ENCODE measurements at regions not wholly inside any gene's neighbourhood (a gene's known extent, or its start where the extent isn't known, plus 50 kb on each side); places are given as distances from the start of the nearest gene placed in this dataset.
"Not testable (repeated sequence)": the region's sequence is repeated elsewhere in the genome, so short reads cannot be mapped to it uniquely, and the experiment has no call there.

GRCh38 chr1:102821707-102822106 is 286.6 kb downstream of the COL11A1 start:
- DNase-seq (ENCODE audit: low read depth in 4 of 4, low spot score in 2 of 4) = no peak

DNA sequence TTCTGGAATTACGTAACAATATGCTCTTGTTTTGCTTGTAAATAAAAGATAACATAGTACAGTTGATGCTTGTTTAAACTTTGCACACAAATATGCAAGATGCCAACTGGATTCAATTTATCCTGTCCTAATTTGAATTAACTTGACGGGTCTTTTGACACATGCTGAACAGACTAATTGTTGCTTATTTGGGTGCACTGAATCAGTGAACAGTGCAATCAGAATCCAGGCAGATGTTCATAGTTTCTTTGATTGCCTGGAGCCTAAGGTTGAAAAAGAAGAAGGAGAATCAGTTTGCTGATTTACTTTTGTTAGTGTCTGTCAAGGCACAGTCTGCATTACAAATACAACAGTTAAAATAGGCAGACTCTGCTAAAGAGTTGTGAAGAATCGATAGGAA is 307.9 kb downstream of the COL11A1 start:
- no peak for DNase-seq (ENCODE audit: low read depth in 4 of 4, low spot score in 2 of 4)

- DNase-seq (ENCODE audit: low read depth in 4 of 4, low spot score in 2 of 4) = no peak
Measured at GRCh38 chr1:102799496-102799895, 308.8 kb downstream of the COL11A1 start.

DNA sequence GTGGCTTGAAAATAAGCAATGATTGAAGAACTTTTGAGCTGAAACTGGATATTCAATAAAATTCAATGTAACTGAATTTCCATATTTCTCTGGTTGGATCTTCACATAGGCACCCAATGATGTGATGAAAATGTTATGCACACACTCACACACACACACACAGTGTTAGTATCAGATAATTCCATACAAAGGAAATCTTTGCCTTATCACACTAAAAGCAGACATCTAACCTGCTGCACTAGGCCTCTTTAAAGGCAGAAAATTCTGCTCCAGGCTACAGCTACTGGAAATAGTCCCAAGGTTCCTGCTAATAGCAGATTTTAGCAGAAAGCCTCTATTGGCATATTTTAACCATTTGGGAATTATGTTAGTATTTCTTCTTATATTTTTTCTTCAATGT is 309.6 kb downstream of the COL11A1 start:
- DNase-seq (ENCODE audit: low read depth in 4 of 4, low spot score in 2 of 4) = no peak

GRCh38 chr1:102796429-102796828 is 311.9 kb downstream of the COL11A1 start:
- DNase-seq (ENCODE audit: low read depth in 4 of 4, low spot score in 2 of 4) = no peak

GRCh38 chr1:102790997-102791396 is 317.3 kb downstream of the COL11A1 start:
- no peak for DNase-seq (ENCODE audit: low read depth in 4 of 4, low spot score in 2 of 4)

DNA sequence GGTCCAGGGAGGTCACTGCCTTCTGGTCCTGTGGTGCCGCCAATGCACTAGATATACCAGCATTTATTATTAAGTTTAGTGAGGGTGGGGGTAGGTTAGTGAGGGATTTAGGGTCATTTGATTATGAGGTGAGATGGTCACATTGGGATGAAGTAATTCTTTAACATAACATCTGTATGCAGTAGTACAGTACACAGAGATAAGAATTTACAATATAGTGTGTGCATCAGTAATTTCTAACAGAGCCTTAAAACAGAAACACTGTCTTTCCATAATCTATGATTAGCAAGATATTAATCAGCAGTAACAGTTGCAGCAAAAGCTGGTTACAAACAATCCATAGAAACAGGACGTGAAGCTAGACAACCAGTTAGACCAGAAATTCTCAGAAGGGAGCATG is 318.4 kb downstream of the COL11A1 start:
- DNase-seq (ENCODE audit: low read depth in 4 of 4, low spot score in 2 of 4) = not testable (repeated sequence)

DNA sequence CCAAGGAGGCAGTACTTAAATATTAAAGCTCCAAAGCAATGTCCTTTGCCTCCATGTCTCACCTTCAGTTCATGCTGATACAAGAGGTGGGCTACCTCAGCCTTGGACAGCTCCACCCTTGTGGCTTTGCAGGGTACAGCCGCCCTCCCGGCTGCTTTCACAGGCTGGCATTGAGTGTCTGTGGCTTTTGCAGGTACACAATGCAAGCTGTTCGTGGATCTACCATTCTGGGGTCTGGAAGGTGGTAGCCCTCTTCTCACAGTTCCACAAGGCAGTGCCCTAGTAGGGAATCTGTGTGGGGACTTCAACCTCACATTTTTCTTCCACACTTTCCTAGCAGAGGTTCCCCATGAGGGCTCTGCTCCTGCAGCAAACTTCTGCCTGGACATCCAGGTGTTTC is 324.8 kb downstream of the COL11A1 start:
- no peak for DNase-seq (ENCODE audit: low read depth in 4 of 4, low spot score in 2 of 4)

DNA sequence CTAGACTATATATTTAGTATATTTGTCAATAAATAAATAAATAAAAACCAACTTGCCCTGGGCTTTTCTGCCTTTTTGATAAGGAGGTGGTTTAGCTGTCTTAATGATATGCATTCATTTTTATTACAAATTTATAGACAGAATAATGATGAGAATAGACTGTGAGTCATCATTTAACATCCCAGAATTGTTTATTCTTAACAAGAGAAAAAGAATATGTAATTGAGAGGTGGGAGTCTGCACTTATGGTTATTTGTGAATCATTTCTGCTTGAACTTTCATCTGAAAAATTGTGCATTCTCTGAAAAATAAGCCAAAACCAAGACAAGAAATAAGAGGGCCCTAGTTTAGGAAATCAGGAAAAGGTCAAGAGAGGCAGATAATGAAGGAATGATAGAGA is 326.2 kb downstream of the COL11A1 start:
- DNase-seq (ENCODE audit: low read depth in 4 of 4, low spot score in 2 of 4) = no peak

- DNase-seq (ENCODE audit: low read depth in 4 of 4, low spot score in 2 of 4) = no peak
Measured at GRCh38 chr1:102776071-102776470, 332.3 kb downstream of the COL11A1 start.

DNA sequence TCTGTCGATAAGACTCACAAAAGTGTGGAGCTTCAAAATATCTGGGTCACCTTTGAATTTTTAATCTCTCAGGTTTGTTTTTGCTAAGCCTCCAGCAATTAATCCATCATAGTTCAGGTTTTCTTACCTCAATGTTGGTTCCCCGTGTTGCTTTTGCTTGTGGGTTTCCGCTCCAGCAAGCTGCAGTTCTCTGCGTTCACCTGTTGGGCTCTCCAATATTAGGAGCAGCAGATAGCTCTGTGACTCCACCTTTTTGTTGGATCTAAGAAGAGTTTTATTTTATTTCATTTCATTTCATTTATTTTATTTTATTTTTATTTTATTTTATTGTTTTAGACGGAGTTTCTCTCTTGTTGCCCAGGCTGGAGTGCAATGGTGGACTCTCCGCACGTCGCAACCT is 335.5 kb downstream of the COL11A1 start:
- no peak for DNase-seq (ENCODE audit: low read depth in 4 of 4, low spot score in 2 of 4)

- no peak for DNase-seq (ENCODE audit: low read depth in 4 of 4, low spot score in 2 of 4)
Measured at GRCh38 chr1:102758418-102758817, 349.9 kb downstream of the COL11A1 start.

DNA sequence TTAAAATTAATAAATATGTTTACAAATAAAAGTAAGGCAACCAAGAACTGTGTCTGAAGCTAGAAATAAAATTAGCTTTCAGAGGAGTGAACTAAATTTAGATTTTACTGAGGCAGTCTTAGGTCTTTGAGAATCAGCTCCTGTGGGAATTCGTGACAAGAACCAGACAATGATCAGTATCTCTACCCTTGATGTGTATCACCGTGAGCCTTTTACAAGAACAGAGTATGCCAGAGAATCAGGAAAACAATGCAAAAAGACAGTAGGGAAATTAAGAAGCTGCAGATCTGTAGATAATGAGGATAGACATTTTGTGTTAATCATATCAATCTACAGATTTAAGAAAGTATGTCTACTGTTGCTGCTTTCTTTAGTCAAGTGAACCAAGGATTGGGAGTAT is 351.0 kb downstream of the COL11A1 start:
- no peak for DNase-seq (ENCODE audit: low read depth in 4 of 4, low spot score in 2 of 4)

DNA sequence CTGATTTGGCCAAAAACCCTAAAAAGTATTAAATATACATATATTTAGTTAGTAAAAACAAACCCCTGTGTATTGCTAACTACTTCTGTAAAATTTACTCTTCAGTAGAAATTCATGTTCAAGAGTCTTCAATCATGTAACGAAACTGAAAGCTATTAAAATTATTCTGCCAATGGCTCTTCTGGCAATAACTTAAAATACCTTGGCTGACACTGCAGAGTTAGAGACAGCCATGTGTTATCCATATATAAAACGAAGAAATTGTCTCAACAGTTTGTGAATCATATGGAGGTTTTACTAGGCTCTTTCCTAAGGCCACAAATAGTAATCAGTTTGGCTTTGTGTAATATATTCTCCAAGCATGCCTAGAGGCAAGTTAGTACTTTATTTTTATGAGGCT is 357.2 kb downstream of the COL11A1 start:
- DNase-seq (ENCODE audit: low read depth in 4 of 4, low spot score in 2 of 4) = no peak

DNA sequence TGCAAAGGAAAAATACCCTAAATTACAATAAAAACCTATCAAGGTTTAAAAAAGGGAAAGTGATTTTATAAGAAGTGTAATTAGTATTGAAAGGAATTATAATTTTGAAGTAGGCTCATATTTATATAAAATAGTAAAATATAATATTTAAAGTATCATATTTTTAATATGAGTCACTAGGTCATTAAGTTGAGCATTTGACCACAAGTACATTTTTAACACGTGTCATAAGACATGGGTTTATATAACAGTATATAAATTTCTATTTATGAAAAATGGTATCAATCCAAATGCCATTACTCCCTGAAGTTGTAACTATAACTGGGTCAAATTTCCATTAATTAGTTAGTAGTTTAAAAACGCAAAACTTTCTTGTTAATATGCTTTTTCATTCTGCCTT is 365.9 kb downstream of the COL11A1 start:
- no peak for DNase-seq (ENCODE audit: low read depth in 4 of 4, low spot score in 2 of 4)

DNA sequence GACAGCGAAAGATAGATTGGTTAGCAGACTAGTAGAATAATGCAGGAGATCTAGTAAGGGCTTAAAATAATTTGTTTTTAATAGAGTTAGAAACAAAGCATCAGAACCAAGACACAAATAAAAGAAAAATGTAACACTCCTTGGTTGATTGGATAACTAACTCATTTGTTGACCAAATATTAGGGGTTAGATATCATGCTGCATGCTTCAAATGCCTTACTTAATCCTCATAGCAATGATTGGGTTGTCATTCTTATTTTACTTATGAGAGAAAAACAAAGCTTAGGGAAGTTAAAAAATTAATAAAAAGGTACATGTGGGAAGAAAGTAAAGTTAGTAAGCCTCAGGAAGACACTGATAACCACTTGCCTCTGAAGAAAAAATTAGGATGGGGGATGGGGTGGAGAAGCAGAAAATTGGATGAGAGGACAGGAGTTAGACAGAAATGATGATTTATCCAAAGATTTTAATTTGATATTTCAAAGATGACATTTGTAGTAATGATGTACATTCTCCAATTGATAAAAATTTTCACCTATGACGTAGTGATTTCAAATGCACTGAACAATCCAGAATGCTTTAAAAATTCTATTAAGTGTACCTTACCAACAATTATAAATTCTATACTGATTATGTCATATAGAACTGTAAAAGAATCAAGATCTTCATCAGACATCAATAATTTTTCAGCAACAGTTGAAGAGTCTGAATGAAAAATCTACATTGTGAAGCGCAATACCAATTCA is 374.7 kb downstream of the COL11A1 start:
- no peak for DNase-seq (ENCODE audit: low read depth in 4 of 4, low spot score in 2 of 4)

DNA sequence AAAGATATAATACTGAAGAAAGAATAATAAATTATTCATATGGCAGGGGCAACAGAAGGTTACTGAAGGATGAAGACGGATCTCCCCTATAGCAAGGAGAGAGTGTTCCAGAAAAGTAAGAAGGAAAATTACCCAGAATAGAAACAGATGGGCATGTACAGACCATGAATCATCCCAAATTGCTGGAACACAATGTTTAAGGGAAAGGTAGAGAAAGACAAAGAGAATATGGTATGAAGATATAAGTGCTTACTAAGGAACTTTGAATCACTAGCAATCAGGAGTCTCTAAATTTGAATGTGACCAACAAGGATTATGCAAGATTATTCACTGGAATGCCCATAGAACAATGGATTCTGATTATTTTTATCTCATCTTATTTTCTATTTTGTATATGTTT is 375.4 kb downstream of the COL11A1 start:
- no peak for DNase-seq (ENCODE audit: low read depth in 4 of 4, low spot score in 2 of 4)

- no peak for DNase-seq (ENCODE audit: low read depth in 4 of 4, low spot score in 2 of 4)
Measured at GRCh38 chr1:102726417-102726816, 381.9 kb downstream of the COL11A1 start.

- DNase-seq (ENCODE audit: low read depth in 4 of 4, low spot score in 2 of 4) = no peak
Measured at GRCh38 chr1:102724741-102725140, 383.6 kb downstream of the COL11A1 start.

GRCh38 chr1:102715150-102715549 is 393.2 kb downstream of the COL11A1 start:
- DNase-seq (ENCODE audit: low read depth in 4 of 4, low spot score in 2 of 4) = no peak

DNA sequence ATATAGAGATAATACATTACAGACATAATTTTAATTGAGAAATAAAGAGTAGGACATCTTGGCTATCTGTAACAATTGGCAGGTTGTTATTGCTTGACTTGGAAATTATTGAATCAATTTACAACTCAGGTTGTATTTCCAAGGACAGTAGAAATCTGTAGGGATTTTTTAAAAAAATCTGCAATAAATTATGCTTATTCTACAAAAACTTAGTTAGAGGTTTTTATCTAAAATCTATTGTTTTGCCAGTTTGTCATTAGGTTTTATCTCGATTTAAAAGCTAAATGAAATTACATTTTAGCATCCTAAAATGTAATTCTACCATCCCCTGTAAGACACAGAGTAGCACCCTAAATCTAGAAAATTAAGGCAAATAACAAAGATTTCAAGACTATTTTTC is 408.8 kb downstream of the COL11A1 start:
- DNase-seq (ENCODE audit: low read depth in 4 of 4, low spot score in 2 of 4) = no peak

- DNase-seq (ENCODE audit: low read depth in 4 of 4, low spot score in 2 of 4) = no peak
Measured at GRCh38 chr1:102693345-102693744, 415.0 kb downstream of the COL11A1 start.

DNA sequence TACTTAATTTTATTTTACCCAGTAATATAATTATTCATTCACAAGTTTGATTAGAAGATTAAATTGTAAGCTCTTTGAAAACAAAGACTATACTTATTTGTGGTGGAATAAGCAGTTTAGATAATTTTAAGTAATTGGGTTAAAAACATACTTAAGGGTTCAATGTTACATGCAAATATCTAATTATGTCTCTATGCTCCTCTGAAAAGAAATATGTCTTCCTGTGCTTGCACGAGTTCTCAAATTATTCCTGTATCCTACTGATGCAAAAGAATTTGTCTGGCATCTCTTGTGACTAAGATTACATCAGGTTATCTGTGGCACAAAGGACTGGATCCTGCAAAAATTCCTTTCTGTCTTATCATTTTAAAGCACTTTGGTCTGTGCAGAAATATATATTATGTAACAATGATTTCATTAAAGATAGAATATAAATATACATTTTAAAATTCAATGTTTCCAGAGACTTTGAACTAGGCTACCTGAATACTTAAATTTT is 416.7 kb downstream of the COL11A1 start:
- no peak for DNase-seq (ENCODE audit: low read depth in 4 of 4, low spot score in 2 of 4)

Measured in left renal cortex interstitium (tissue), 4 donors.